ENCODE measurements at regions not wholly inside any gene's neighbourhood (a gene's known extent, or its start where the extent isn't known, plus 50 kb on each side); places are given as distances from the start of the nearest gene placed in this dataset.

- TF ChIP-seq CTCF (IDR thresholded peaks at IDR 0.05; ENCODE audit: poor library complexity) (no peak), EZH2 (IDR thresholded peaks at IDR 0.05; ENCODE audit: borderline replicate concordance) (no peak), EZH2phosphoT487 (IDR thresholded peaks at IDR 0.05; ENCODE audit: low read depth, severe bottlenecking, unreplicated experiment) (no peak)
Measured at GRCh38 chr13:78138756-78139155, 220.1 kb upstream of the EDNRB start.

Data from hepatocyte (in vitro differentiated cells).